ENCODE measurements at regions not wholly inside any gene's neighbourhood (a gene's known extent, or its start where the extent isn't known, plus 50 kb on each side); places are given as distances from the start of the nearest gene placed in this dataset.

GRCh38 chr12:116657921-116658495 lies 79.9 kb downstream of the SPRING1 start:
- Histone ChIP-seq H4K20me1 (ENCODE audit: low read length) (0 out of 2 replicates have a peak, but pooled peaks cover 4% of the 10 kb centered on the region), H2AFZ (ENCODE audit: low read length) (peak overlapping the region; percentile 63), H3K9me2 (replicated peaks; ENCODE audit: low read length) (no peaks in the 10 kb centered on the region), H3K9ac (ENCODE audit: low read length) (no peak overlapping the region), H3F3A (ENCODE audit: low read length, unreplicated experiment) (no peaks in the 10 kb centered on the region), H3K79me2 (ENCODE audit: low read length) (no peaks in the 10 kb centered on the region), H3K4me2 (ENCODE audit: low read length) (peak overlapping the region; percentile 75), H3K36me3 (ENCODE audit: low read depth, low read length) (no peaks in the 10 kb centered on the region), H3K4me1 (ENCODE audit: insufficient read depth, low read length) (peaks cover 15% of the 10 kb centered on the region), H3K9me3 (ENCODE audit: low read length) (no peaks in the 10 kb centered on the region), H3K27ac (ENCODE audit: low read length) (no peak overlapping the region), H3K27me3 (ENCODE audit: low read length) (0 out of 2 replicates have a peak, but pooled peaks cover 5% of the 10 kb centered on the region), H3K4me3 (ENCODE audit: low read length) (peak overlapping the region; percentile 42; the same call in 1 of the 2 replicates)
- CTCF ChIA-PET: no interaction called here
- intact Hi-C loops (cut with micrococcal nuclease): no loop called here
- ATAC-seq (no peak), DNase-seq (no peak)
- POLR2A ChIA-PET (ENCODE audit: unreplicated experiment): interaction anchor here (0.6 kb wide), 1 partner anchor 1891 kb away, joined by 12 read pairs; no protein-coding TSS in a partner anchor
- no TSS peak for BruUV-seq (replicated peaks)
- TF ChIP-seq EZH2phosphoT487 (IDR thresholded peaks at IDR 0.05; ENCODE audit: borderline replicate concordance, low read length) (no peak), CTCF (conservative IDR thresholded peaks at IDR 0.05; ENCODE audit: low read depth, low read length) (no peak), EZH2 (IDR thresholded peaks at IDR 0.05; ENCODE audit: low read length, unreplicated experiment) (no peak)

- H3K4me3 ChIP-seq (ENCODE audit: low read length): no peak overlapping the region
- DNase-seq: no peak
- peaks cover 15% of the 10 kb centered on the region for H3K4me1 ChIP-seq (ENCODE audit: insufficient read depth, low read length)
- H2AFZ ChIP-seq (ENCODE audit: low read length): no peak overlapping the region
- H3K27me3 ChIP-seq (ENCODE audit: low read length): 0 out of 2 replicates have a peak, but pooled peaks cover 5% of the 10 kb centered on the region
- no peaks in the 10 kb centered on the region for H3K36me3 ChIP-seq (ENCODE audit: low read depth, low read length)
- intact Hi-C loops (cut with micrococcal nuclease): no loop called here
- H4K20me1 ChIP-seq (ENCODE audit: low read length): 0 out of 2 replicates have a peak, but pooled peaks cover 4% of the 10 kb centered on the region
- H3F3A ChIP-seq (ENCODE audit: low read length, unreplicated experiment): no peaks in the 10 kb centered on the region
- no peak for TF ChIP-seq EZH2 (IDR thresholded peaks at IDR 0.05; ENCODE audit: low read length, unreplicated experiment)
- H3K4me2 ChIP-seq (ENCODE audit: low read length): no peak overlapping the region
- H3K9me3 ChIP-seq (ENCODE audit: low read length): no peaks in the 10 kb centered on the region
- ATAC-seq: no peak
- ChIA-PET CTCF (no interaction called here), POLR2A (ENCODE audit: unreplicated experiment) (no interaction called here)
- no TSS peak for BruUV-seq (replicated peaks)
- no peaks in the 10 kb centered on the region for H3K9me2 ChIP-seq (replicated peaks; ENCODE audit: low read length)
- H3K79me2 ChIP-seq (ENCODE audit: low read length): no peaks in the 10 kb centered on the region
- no peak overlapping the region for H3K27ac ChIP-seq (ENCODE audit: low read length)
- H3K9ac ChIP-seq (ENCODE audit: low read length): no peak overlapping the region
Measured at GRCh38 chr12:116656306-116656705, 81.6 kb downstream of the SPRING1 start.

GRCh38 chr12:116654226-116654743 lies 83.6 kb downstream of the SPRING1 start:
- no peaks in the 10 kb centered on the region for H4K20me1 ChIP-seq (ENCODE audit: low read length)
- no TSS peak for BruUV-seq (replicated peaks)
- ChIA-PET CTCF (no interaction called here), POLR2A (ENCODE audit: unreplicated experiment) (no interaction called here)
- H3K9me3 ChIP-seq (ENCODE audit: low read length): no peaks in the 10 kb centered on the region
- H3K79me2 ChIP-seq (ENCODE audit: low read length): no peaks in the 10 kb centered on the region
- no peak overlapping the region for H3K27ac ChIP-seq (ENCODE audit: low read length)
- ATAC-seq: no peak
- DNase-seq: no peak
- no peak overlapping the region for H3K4me3 ChIP-seq (ENCODE audit: low read length)
- no peak overlapping the region for H3K4me2 ChIP-seq (ENCODE audit: low read length)
- no peaks in the 10 kb centered on the region for H3K9me2 ChIP-seq (replicated peaks; ENCODE audit: low read length)
- H3K36me3 ChIP-seq (ENCODE audit: low read depth, low read length): no peaks in the 10 kb centered on the region
- H3K9ac ChIP-seq (ENCODE audit: low read length): no peak overlapping the region
- no peak overlapping the region for H2AFZ ChIP-seq (ENCODE audit: low read length)
- intact Hi-C loops (cut with micrococcal nuclease): no loop called here
- H3K4me1 ChIP-seq (ENCODE audit: insufficient read depth, low read length): peaks cover 9% of the 10 kb centered on the region
- H3F3A ChIP-seq (ENCODE audit: low read length, unreplicated experiment): no peaks in the 10 kb centered on the region
- TF ChIP-seq EZH2 (IDR thresholded peaks at IDR 0.05; ENCODE audit: low read length, unreplicated experiment) (no peak), CTCF (conservative IDR thresholded peaks at IDR 0.05; ENCODE audit: low read depth, low read length) (no peak), EZH2phosphoT487 (IDR thresholded peaks at IDR 0.05; ENCODE audit: borderline replicate concordance, low read length) (no peak)
- H3K27me3 ChIP-seq (ENCODE audit: low read length): 0 out of 2 replicates have a peak, but pooled peaks cover 5% of the 10 kb centered on the region

Data from PC-3 (cell line).